Loucy (cell line): ENCODE measurements at regions not wholly inside any gene's neighbourhood (a gene's known extent, or its start where the extent isn't known, plus 50 kb on each side); places are given as distances from the start of the nearest gene placed in this dataset.

Experiments used
- H2AFZ ChIP-seq: fragments of 200-600 bp; sonication (generic); 2 replicates; pipeline ENCODE4 v1.6.0; 2016; ENCODE audit warnings: antibody characterized with exemption, mild to moderate bottlenecking, low read length, moderate library complexity
- H3F3A ChIP-seq: fragments of 200-600 bp; 2 replicates; pipeline ENCODE4 v1.6.0; 2016; ENCODE audit warnings: antibody characterized with exemption, low read depth, mild to moderate bottlenecking
- H3K27me3 ChIP-seq: fragments of 200-600 bp; sonication (generic); 2 replicates; pipeline ENCODE4 v1.6.1; 2014; ENCODE audit warnings: low read length, mild to moderate bottlenecking; ENCODE audit not compliant: insufficient read depth, poor library complexity, severe bottlenecking
- H3K36me3 ChIP-seq: fragments of 200-600 bp; sonication (generic); 2 replicates; pipeline ENCODE4 v1.6.1; 2016; ENCODE audit warnings: low read length; ENCODE audit not compliant: insufficient read depth
- H3K4me1 ChIP-seq: fragments of 200-600 bp; sonication (generic); 2 replicates; pipeline ENCODE4 v1.5.1; 2014; ENCODE audit warnings: low read length, mild to moderate bottlenecking; ENCODE audit not compliant: insufficient read depth, poor library complexity, severe bottlenecking
- H3K4me2 ChIP-seq: fragments of 200-600 bp; sonication (generic); 2 replicates; pipeline ENCODE4 v1.6.0; 2014; ENCODE audit warnings: antibody characterized with exemption, low read length, low read depth, mild to moderate bottlenecking; ENCODE audit not compliant: poor library complexity, severe bottlenecking
- H3K4me3 ChIP-seq: fragments of 200-600 bp; sonication (generic); 2 replicates; pipeline ENCODE4 v1.5.1; 2014; ENCODE audit warnings: low read length, mild to moderate bottlenecking, mixed read lengths; ENCODE audit not compliant: poor library complexity, severe bottlenecking
- H3K79me2 ChIP-seq: fragments of 200-600 bp; sonication (generic); 2 replicates; pipeline ENCODE4 v1.6.1; 2014; ENCODE audit warnings: low read length; ENCODE audit not compliant: insufficient read depth
- H3K9ac ChIP-seq: fragments of 200-600 bp; sonication (generic); 2 replicates; pipeline ENCODE4 v1.6.0; 2014; ENCODE audit warnings: mild to moderate bottlenecking, low read depth, low read length, moderate library complexity; ENCODE audit not compliant: poor library complexity, severe bottlenecking
- H3K9me2 ChIP-seq: fragments of 200-600 bp; sonication (generic); replicated peaks from 2 replicates; pipeline ENCODE4 v1.6.1; 2016; ENCODE audit warnings: low read depth, low read length, mixed read lengths
- H3K9me3 ChIP-seq: fragments of 200-600 bp; sonication (generic); 2 replicates; pipeline ENCODE4 v1.6.1; 2014; ENCODE audit warnings: mild to moderate bottlenecking, antibody characterized with exemption, low read length, low read depth; ENCODE audit not compliant: insufficient read depth
- H4K20me1 ChIP-seq: fragments of 200-600 bp; sonication (generic); 2 replicates; pipeline ENCODE4 v1.6.0; 2014; ENCODE audit warnings: antibody characterized with exemption, low read length, mild to moderate bottlenecking; ENCODE audit not compliant: insufficient read depth, poor library complexity, severe bottlenecking
- CTCF ChIP-seq: fragments of 200-600 bp; sonication (generic); conservative IDR thresholded peaks from 2 replicates; pipeline ENCODE4 v1.5.1; 2014; ENCODE audit warnings: mild to moderate bottlenecking, antibody characterized with exemption, low read length
- EZH2phosphoT487 ChIP-seq: fragments of 200-600 bp; IDR thresholded peaks from 2 replicates; pipeline ENCODE4 v1.6.1; 2018; ENCODE audit warnings: antibody characterized with exemption, mild to moderate bottlenecking, moderate library complexity, borderline replicate concordance

- Histone ChIP-seq H3K27me3 (no peaks in the 10 kb centered on the region), H3K79me2 (no peaks in the 10 kb centered on the region), H3K9me3 (no peaks in the 10 kb centered on the region), H3K9ac (no peak overlapping the region), H3K36me3 (no peaks in the 10 kb centered on the region), H3K9me2 (no peaks in the 10 kb centered on the region), H3K4me3 (no peak overlapping the region), H4K20me1 (no peaks in the 10 kb centered on the region), H3K4me1 (no peaks in the 10 kb centered on the region), H3K4me2 (no peak overlapping the region), H3F3A (no peaks in the 10 kb centered on the region), H2AFZ (no peak overlapping the region)
- TF ChIP-seq CTCF (no peak), EZH2phosphoT487 (no peak)
These were observed 506.0 kb upstream of the INTU start for GRCh38 chr4:127126718-127127117.

GRCh38 chr4:127131527-127131926 lies 501.2 kb upstream of the INTU start:
- Histone ChIP-seq H3K79me2 (no peaks in the 10 kb centered on the region), H3F3A (no peaks in the 10 kb centered on the region), H2AFZ (no peak overlapping the region), H3K36me3 (no peaks in the 10 kb centered on the region), H3K4me3 (no peak overlapping the region), H3K4me1 (no peaks in the 10 kb centered on the region), H3K27me3 (no peaks in the 10 kb centered on the region), H4K20me1 (no peaks in the 10 kb centered on the region), H3K9me3 (no peaks in the 10 kb centered on the region), H3K9me2 (no peaks in the 10 kb centered on the region), H3K4me2 (no peak overlapping the region), H3K9ac (no peak overlapping the region)
- TF ChIP-seq CTCF, result no peak
- TF ChIP-seq EZH2phosphoT487, result no peak

GRCh38 chr4:127134490-127134889 lies 498.3 kb upstream of the INTU start:
- Histone ChIP-seq H4K20me1 (no peaks in the 10 kb centered on the region), H3K4me1 (no peaks in the 10 kb centered on the region), H3K27me3 (no peaks in the 10 kb centered on the region), H3K9ac (no peak overlapping the region), H3K4me2 (no peak overlapping the region), H3F3A (no peaks in the 10 kb centered on the region), H3K4me3 (no peak overlapping the region), H3K36me3 (no peaks in the 10 kb centered on the region), H3K79me2 (no peaks in the 10 kb centered on the region), H2AFZ (peak overlapping the region; percentile 64; the same call in 1 of the 2 replicates), H3K9me3 (no peaks in the 10 kb centered on the region), H3K9me2 (no peaks in the 10 kb centered on the region)
- TF ChIP-seq CTCF, result no peak
- no peak for TF ChIP-seq EZH2phosphoT487
